ENCODE measurements at regions not wholly inside any gene's neighbourhood (a gene's known extent, or its start where the extent isn't known, plus 50 kb on each side); places are given as distances from the start of the nearest gene placed in this dataset.

DNA sequence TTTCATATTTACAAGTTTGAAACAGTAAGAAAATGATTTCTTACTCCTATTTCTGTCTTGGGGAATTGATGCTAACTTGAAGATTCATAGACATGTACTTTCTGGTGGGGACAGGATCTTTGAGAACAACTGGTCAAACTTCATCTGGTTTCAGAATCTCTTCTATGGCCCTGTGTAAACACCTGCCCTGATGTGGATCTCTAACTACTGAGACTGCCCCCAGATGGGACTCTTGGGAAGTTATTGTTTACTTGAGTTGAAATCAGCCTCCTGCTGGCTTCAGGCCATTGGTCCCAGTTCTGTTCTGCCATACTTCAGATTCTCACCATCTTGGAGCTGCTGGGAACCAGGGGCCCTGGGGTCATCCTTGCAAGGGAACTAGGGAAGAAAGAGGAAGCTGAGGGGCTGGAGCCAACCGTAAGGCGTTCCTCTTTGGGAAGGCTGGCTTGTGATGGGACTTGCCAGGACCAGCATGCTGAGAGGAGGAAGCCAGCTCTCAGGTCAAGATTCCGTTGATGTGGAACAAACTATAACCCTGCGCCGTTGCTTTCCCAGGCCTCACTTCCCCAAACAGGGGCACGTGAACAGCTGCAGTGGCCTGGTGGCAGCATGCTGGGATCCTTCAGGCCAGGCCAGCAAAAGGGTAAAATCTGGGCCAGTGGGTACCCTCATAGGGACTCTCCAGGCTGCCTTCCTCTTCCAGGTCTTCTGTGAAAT lies 135.5 kb upstream of the CXCR4 start:
- Mint-ChIP-seq H3K4me3 (ENCODE audit: unreplicated experiment) (no peak overlapping the region), H3K36me3 (ENCODE audit: unreplicated experiment) (no peaks in the 10 kb centered on the region), H3K27me3 (ENCODE audit: unreplicated experiment) (no peaks in the 10 kb centered on the region), H3K4me1 (ENCODE audit: unreplicated experiment) (no peaks in the 10 kb centered on the region), H3K27ac (ENCODE audit: unreplicated experiment) (no peak overlapping the region), H3K9me3 (ENCODE audit: unreplicated experiment) (peaks cover 3% of the 10 kb centered on the region)
- TF ChIP-seq CTCF (IDR thresholded peaks at IDR 0.05) = no peak
- no peak for DNase-seq (ENCODE audit: extremely low spot score, unreplicated experiment)

GRCh38 chr2:136251885-136252585 lies 134.1 kb upstream of the CXCR4 start:
- Mint-ChIP-seq H3K27ac (ENCODE audit: unreplicated experiment) (no peak overlapping the region), H3K4me3 (ENCODE audit: unreplicated experiment) (no peak overlapping the region), H3K36me3 (ENCODE audit: unreplicated experiment) (no peaks in the 10 kb centered on the region), H3K27me3 (ENCODE audit: unreplicated experiment) (no peaks in the 10 kb centered on the region), H3K9me3 (ENCODE audit: unreplicated experiment) (peaks cover 3% of the 10 kb centered on the region), H3K4me1 (ENCODE audit: unreplicated experiment) (no peaks in the 10 kb centered on the region)
- TF ChIP-seq CTCF (IDR thresholded peaks at IDR 0.05) = no peak
- DNase-seq (ENCODE audit: extremely low spot score, unreplicated experiment) = no peak

GRCh38 chr2:136251197-136251884 lies 133.4 kb upstream of the CXCR4 start:
- H3K27me3 Mint-ChIP-seq (ENCODE audit: unreplicated experiment) = no peaks in the 10 kb centered on the region
- H3K27ac Mint-ChIP-seq (ENCODE audit: unreplicated experiment) = no peak overlapping the region
- DNase-seq (ENCODE audit: extremely low spot score, unreplicated experiment) = no peak
- no peaks in the 10 kb centered on the region for H3K36me3 Mint-ChIP-seq (ENCODE audit: unreplicated experiment)
- no peak overlapping the region for H3K4me3 Mint-ChIP-seq (ENCODE audit: unreplicated experiment)
- H3K4me1 Mint-ChIP-seq (ENCODE audit: unreplicated experiment) = no peaks in the 10 kb centered on the region
- TF ChIP-seq CTCF (IDR thresholded peaks at IDR 0.05) = no peak
- H3K9me3 Mint-ChIP-seq (ENCODE audit: unreplicated experiment) = peaks cover 3% of the 10 kb centered on the region

- Mint-ChIP-seq H3K4me1 (ENCODE audit: unreplicated experiment) (no peaks in the 10 kb centered on the region), H3K4me3 (ENCODE audit: unreplicated experiment) (no peak overlapping the region), H3K9me3 (ENCODE audit: unreplicated experiment) (peaks cover 3% of the 10 kb centered on the region), H3K27ac (ENCODE audit: unreplicated experiment) (no peak overlapping the region), H3K36me3 (ENCODE audit: unreplicated experiment) (no peaks in the 10 kb centered on the region), H3K27me3 (ENCODE audit: unreplicated experiment) (no peaks in the 10 kb centered on the region)
- TF ChIP-seq CTCF (IDR thresholded peaks at IDR 0.05) = no peak
- DNase-seq (ENCODE audit: extremely low spot score, unreplicated experiment) = no peak
These were observed 132.2 kb upstream of the CXCR4 start for GRCh38 chr2:136250131-136250530.

- DNase-seq (ENCODE audit: extremely low spot score, unreplicated experiment) = no peak
- Mint-ChIP-seq H3K4me3 (ENCODE audit: unreplicated experiment) (no peak overlapping the region), H3K4me1 (ENCODE audit: unreplicated experiment) (no peaks in the 10 kb centered on the region), H3K36me3 (ENCODE audit: unreplicated experiment) (no peaks in the 10 kb centered on the region), H3K27ac (ENCODE audit: unreplicated experiment) (no peak overlapping the region), H3K27me3 (ENCODE audit: unreplicated experiment) (no peaks in the 10 kb centered on the region), H3K9me3 (ENCODE audit: unreplicated experiment) (peaks cover 3% of the 10 kb centered on the region)
- TF ChIP-seq CTCF (IDR thresholded peaks at IDR 0.05) = no peak
These were observed 131.0 kb upstream of the CXCR4 start for GRCh38 chr2:136248907-136249306.
